ENCODE measurements at regions not wholly inside any gene's neighbourhood (a gene's known extent, or its start where the extent isn't known, plus 50 kb on each side); places are given as distances from the start of the nearest gene placed in this dataset.
"Not testable (repeated sequence)": the region's sequence is repeated elsewhere in the genome, so short reads cannot be mapped to it uniquely, and the experiment has no call there.

DNA sequence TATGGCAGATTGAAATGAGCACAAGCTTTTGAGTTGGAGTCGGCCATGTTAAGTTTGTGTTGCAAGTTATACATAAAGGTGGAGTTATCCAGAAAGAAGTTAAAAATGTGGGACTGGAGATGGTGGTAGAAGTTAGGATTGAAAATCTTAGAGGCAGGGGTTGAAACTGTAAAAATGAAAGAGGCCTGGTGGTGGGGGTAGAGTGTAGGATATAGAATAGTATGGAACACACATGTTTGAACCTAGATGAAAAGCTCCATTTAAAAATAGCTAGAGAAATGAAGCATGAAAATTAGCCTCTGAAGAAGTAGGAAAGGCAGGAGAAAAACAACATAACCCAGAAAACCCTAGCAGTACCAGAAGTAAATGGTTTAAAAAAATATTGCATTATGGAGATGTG, 131.8 kb upstream of the ENPEP start:
- ATAC-seq = no peak
- TF ChIP-seq, protein P1, sequence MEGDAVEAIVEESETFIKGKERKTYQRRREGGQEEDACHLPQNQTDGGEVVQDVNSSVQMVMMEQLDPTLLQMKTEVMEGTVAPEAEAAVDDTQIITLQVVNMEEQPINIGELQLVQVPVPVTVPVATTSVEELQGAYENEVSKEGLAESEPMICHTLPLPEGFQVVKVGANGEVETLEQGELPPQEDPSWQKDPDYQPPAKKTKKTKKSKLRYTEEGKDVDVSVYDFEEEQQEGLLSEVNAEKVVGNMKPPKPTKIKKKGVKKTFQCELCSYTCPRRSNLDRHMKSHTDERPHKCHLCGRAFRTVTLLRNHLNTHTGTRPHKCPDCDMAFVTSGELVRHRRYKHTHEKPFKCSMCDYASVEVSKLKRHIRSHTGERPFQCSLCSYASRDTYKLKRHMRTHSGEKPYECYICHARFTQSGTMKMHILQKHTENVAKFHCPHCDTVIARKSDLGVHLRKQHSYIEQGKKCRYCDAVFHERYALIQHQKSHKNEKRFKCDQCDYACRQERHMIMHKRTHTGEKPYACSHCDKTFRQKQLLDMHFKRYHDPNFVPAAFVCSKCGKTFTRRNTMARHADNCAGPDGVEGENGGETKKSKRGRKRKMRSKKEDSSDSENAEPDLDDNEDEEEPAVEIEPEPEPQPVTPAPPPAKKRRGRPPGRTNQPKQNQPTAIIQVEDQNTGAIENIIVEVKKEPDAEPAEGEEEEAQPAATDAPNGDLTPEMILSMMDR (IDR thresholded peaks at IDR 0.05) = peak in 7 of 12 donors; percentile 12 to 36 (median 24)
- TF ChIP-seq POLR2A (IDR thresholded peaks at IDR 0.05) = no peak

DNA sequence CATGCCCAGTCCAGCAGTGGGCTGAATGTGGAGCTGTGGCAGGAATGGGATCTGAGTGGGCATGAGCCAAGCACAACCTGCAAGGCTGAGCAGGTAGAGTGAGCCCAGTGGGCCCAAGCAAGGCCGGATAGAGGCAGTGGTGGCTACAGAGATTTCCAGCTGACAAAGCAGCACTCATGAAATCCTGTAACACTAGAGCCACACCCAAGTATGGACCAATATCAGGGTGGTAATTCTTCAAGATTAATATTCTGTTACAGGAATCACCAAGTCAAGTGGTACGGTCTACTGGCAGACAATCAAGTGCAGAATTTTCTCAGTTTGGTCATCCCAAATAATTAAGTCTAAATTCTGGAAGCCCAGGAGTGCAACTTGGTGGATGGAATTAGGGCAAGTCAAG, 132.4 kb upstream of the ENPEP start:
- WGBS, 4 donors = 76 to 92% (median 85%) methylated on average over 2 of the region's 2 CpGs
- Histone ChIP-seq H3K4me1 (no peaks in the 10 kb centered on the region), H3K4me3 (no peak overlapping the region), H3K27me3 (no peaks in the 10 kb centered on the region), H3K9me3 (no peaks in the 10 kb centered on the region), H3K27ac (no peak overlapping the region), H3K36me3 (no peaks in the 10 kb centered on the region)
- DNase-seq (no peak), ATAC-seq (no peak)
- TF ChIP-seq POLR2A (IDR thresholded peaks at IDR 0.05) = no peak
- TF ChIP-seq, protein P1 (IDR thresholded peaks at IDR 0.05) = no peak
- intact Hi-C loops (cut with DNase I) = loop anchor here in 7 of 10 donors (5.0 to 10.0 kb wide), 3 partner anchors 161 to 174 kb away; no protein-coding TSS in a partner anchor

More for the DNA sequence above, 131.8 kb upstream of the ENPEP start:
- Histone ChIP-seq H3K27ac (no peak overlapping the region), H3K9me3 (no peaks in the 10 kb centered on the region), H3K36me3 (no peaks in the 10 kb centered on the region), H3K4me3 (no peak overlapping the region), H3K27me3 (no peaks in the 10 kb centered on the region), H3K4me1 (no peaks in the 10 kb centered on the region)
- no peak for DNase-seq
- intact Hi-C loops (cut with DNase I) = loop anchor here (1.0 to 10.0 kb wide), 5 partner anchors 161 to 173 kb away; no protein-coding TSS in a partner anchor
- 78 to 87% (median 81%) methylated on average over 1 of the region's 1 CpG for WGBS, 4 donors

DNA sequence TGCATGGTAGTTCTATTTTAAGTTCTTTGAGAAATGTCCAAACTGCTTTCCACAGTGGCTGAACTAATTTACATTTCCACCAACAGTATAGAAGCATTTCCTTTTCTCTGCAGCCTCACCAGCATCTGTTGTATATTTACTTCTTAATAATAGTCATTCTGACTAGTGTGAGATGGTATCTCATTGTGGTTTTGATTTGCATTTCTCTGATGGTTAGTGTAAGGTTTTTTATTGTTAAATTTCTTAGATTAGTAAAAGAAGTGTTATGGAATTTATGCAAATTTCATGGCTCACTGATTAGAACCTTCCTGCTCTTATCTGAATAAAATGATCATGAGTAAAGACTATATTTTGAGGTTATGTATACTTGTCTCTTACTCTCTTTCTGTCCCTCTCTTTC, 134.8 kb upstream of the ENPEP start:
- not testable (repeated sequence) for H3K36me3 ChIP-seq, H3K27ac ChIP-seq, DNase-seq, H3K4me1 ChIP-seq, ATAC-seq, H3K4me3 ChIP-seq, H3K9me3 ChIP-seq, H3K27me3 ChIP-seq
- intact Hi-C loops (cut with DNase I) = loop anchor here in 7 of 10 donors (5.0 to 10.0 kb wide), 3 partner anchors 164 to 176 kb away; no protein-coding TSS in a partner anchor

DNA sequence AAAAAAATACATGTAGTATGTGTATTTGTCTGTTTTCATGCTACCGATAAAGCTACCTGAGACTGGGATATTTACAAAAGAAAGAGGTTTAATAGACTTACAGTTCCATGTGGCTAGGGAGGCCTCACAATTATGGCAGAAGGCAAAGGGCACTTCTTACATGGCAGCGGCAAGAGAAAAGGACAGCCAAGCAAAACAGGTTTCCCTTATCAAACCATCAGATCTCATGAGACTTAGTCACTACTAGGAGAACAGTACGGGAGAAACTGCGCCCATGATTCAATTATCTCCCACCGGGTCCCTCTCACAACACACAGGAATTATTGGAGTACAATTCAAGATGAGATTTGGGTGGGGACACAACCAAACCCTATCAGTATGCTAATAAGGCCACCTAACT, 137.0 kb upstream of the ELOVL6 start:
- Histone ChIP-seq H3K27me3 (no peaks in the 10 kb centered on the region), H3K36me3 (no peaks in the 10 kb centered on the region), H3K9me3 (no peaks in the 10 kb centered on the region), H3K27ac (no peak overlapping the region), H3K4me1 (no peaks in the 10 kb centered on the region), H3K4me3 (no peak overlapping the region)
- no peak for TF ChIP-seq POLR2A (IDR thresholded peaks at IDR 0.05)
- TF ChIP-seq, protein P1 (IDR thresholded peaks at IDR 0.05) = no peak
- ATAC-seq (no peak), DNase-seq (no peak)
- WGBS, 4 donors = 88 to 90% (median 89%) methylated on average over 5 of the region's 5 CpGs
- intact Hi-C loops (cut with DNase I) = no loop called here

DNA sequence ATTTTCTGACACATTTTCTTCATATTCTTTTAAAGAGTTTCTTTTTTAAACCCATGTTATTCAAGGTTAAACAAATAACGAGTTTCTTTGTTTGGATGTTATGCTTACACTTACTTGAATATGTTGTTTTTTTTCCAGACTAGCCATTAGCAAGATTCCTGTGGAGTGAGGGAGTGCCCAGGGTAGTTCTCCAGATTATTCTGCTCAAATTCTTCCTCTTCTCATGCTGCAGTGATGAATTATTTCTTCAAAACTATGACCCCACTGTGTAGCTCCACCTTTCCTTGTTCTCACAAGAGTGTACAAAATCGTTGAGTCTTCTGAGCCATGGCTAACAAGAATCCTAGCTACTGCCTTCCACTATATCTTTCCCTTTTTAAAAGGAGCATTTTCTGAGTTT, 134.1 kb upstream of the ELOVL6 start:
- no peak for TF ChIP-seq POLR2A (IDR thresholded peaks at IDR 0.05)
- TF ChIP-seq, protein P1 (IDR thresholded peaks at IDR 0.05) = no peak
- intact Hi-C loops (cut with DNase I) = no loop called here
- Histone ChIP-seq H3K27me3 (peaks cover 0 to 5% (median 0%) of the 10 kb centered on the region in 9 donors), H3K4me3 (no peak overlapping the region), H3K4me1 (no peaks in the 10 kb centered on the region), H3K36me3 (no peaks in the 10 kb centered on the region), H3K9me3 (no peaks in the 10 kb centered on the region), H3K27ac (no peak overlapping the region)
- DNase-seq = no peak
- WGBS, 4 donors = 58 to 68% (median 61%) methylated on average over 2 of the region's 2 CpGs
- ATAC-seq = no peak

DNA sequence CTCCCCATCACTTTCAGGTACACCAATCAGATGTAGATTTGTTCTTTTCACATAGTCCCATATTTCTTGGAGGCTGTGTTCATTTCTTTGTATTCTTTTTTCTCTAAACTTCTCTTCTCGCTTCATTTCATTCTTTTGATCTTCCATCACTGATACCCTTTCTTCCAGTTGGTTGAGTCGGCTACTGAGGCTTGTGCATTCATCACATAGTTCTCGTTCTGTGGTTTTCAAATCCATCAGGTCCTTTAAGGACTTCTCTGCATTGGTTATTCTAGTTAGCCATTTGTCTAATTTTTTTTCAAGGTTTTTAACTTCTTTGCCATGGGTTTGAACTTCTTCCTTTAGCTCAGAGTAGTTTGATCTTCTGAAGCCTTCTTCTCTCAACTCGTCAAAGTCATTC, 128.0 kb upstream of the ELOVL6 start:
- H3K27ac ChIP-seq; H3K36me3 ChIP-seq; DNase-seq; H3K27me3 ChIP-seq; H3K9me3 ChIP-seq; ATAC-seq; intact Hi-C loops (cut with DNase I); H3K4me3 ChIP-seq; H3K4me1 ChIP-seq: not testable (repeated sequence)
- 78 to 91% (median 84%) methylated on average over 4 of the region's 4 CpGs for WGBS, 4 donors

Measured in heart left ventricle (tissue), 16 donors.